ENCODE measurements at regions not wholly inside any gene's neighbourhood (a gene's known extent, or its start where the extent isn't known, plus 50 kb on each side); places are given as distances from the start of the nearest gene placed in this dataset.

GRCh38 chr13:40259899-40260298 is 406.5 kb downstream of the FOXO1 start:
- Histone ChIP-seq H3K27ac (ENCODE audit: low read depth, low read length) (no peak overlapping the region), H3K9me3 (ENCODE audit: control insufficient read depth, insufficient read depth, low read depth, low read length) (no peaks in the 10 kb centered on the region), H3K4me1 (ENCODE audit: control insufficient read depth, insufficient read depth, low read length) (peaks cover 7% of the 10 kb centered on the region; the same call in 1 of the 2 replicates)

DNA sequence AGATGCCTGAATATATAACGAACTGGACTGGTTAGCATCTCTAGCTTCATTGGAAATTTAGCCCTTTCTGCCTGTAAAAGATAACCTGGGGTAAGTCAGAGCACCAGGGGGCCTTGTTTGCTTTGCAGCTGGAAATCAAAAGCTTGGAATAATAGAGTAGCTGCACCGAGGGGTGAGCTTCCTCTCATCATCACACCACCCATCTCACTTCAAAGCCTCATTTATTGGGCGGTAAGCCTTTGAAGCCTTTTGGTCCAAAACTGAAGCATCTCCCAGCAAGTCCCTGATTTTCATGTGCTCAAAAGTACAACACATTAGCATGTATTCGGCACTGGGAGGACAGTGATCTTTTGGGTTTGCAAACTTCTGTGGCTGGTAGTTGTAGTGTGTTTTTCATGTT is 405.1 kb downstream of the FOXO1 start:
- Histone ChIP-seq H3K27ac (ENCODE audit: low read depth, low read length) (no peak overlapping the region), H3K36me3 (ENCODE audit: control insufficient read depth, insufficient read depth, low read length) (no peaks in the 10 kb centered on the region), H3K4me1 (ENCODE audit: control insufficient read depth, insufficient read depth, low read length) (peaks cover 7% of the 10 kb centered on the region; the same call in 1 of the 2 replicates), H3K9me3 (ENCODE audit: control insufficient read depth, insufficient read depth, low read depth, low read length) (no peaks in the 10 kb centered on the region), H3K4me3 (ENCODE audit: low read depth, low read length) (no peak overlapping the region), H3K27me3 (ENCODE audit: control insufficient read depth, insufficient read depth, low read length) (no peaks in the 10 kb centered on the region), H3K9ac (ENCODE audit: low read length) (no peak overlapping the region)

More at GRCh38 chr13:40259899-40260298, 406.5 kb downstream of the FOXO1 start:
- no peaks in the 10 kb centered on the region for H3K36me3 ChIP-seq (ENCODE audit: control insufficient read depth, insufficient read depth, low read length)
- no peak overlapping the region for H3K9ac ChIP-seq (ENCODE audit: low read length)
- no peaks in the 10 kb centered on the region for H3K27me3 ChIP-seq (ENCODE audit: control insufficient read depth, insufficient read depth, low read length)
- H3K4me3 ChIP-seq (ENCODE audit: low read depth, low read length): no peak overlapping the region

DNA sequence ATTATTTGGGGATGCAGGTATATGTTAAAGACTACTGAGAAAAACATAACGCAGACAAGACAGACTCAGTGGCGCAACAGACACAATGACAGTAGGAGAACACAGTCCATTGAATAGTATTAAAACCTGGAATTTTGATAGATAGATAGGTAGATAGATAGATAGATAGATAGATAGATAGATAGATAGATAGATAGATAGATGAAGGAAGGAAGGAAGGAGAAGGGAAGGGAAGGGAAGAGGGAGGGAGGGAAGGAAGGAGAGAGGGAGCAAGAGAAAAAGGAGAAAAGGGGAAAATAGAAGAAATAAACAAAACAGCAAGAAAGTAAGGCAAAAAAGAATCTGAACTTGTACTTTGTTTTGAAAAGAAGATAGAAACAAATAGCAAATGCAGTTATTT is 404.5 kb downstream of the FOXO1 start:
- H3K36me3 ChIP-seq (ENCODE audit: control insufficient read depth, insufficient read depth, low read length): no peaks in the 10 kb centered on the region
- no peak overlapping the region for H3K9ac ChIP-seq (ENCODE audit: low read length)
- no peak overlapping the region for H3K27ac ChIP-seq (ENCODE audit: low read depth, low read length)

GRCh38 chr13:40269086-40269485 is 397.4 kb downstream of the FOXO1 start:
- Histone ChIP-seq H3K27ac (ENCODE audit: low read depth, low read length) (no peak overlapping the region), H3K36me3 (ENCODE audit: control insufficient read depth, insufficient read depth, low read length) (no peaks in the 10 kb centered on the region), H3K4me3 (ENCODE audit: low read depth, low read length) (no peak overlapping the region), H3K4me1 (ENCODE audit: control insufficient read depth, insufficient read depth, low read length) (peaks cover 19% of the 10 kb centered on the region), H3K27me3 (ENCODE audit: control insufficient read depth, insufficient read depth, low read length) (no peaks in the 10 kb centered on the region), H3K9me3 (ENCODE audit: control insufficient read depth, insufficient read depth, low read depth, low read length) (no peaks in the 10 kb centered on the region), H3K9ac (ENCODE audit: low read length) (no peak overlapping the region)

More for the DNA sequence above, 404.5 kb downstream of the FOXO1 start:
- H3K27me3 ChIP-seq (ENCODE audit: control insufficient read depth, insufficient read depth, low read length): no peaks in the 10 kb centered on the region
- H3K4me3 ChIP-seq (ENCODE audit: low read depth, low read length): no peak overlapping the region
- peaks cover 7% of the 10 kb centered on the region; the same call in 1 of the 2 replicates for H3K4me1 ChIP-seq (ENCODE audit: control insufficient read depth, insufficient read depth, low read length)
- H3K9me3 ChIP-seq (ENCODE audit: control insufficient read depth, insufficient read depth, low read depth, low read length): no peaks in the 10 kb centered on the region

GRCh38 chr13:40270726-40271125 is 395.7 kb downstream of the FOXO1 start:
- H3K27ac ChIP-seq (ENCODE audit: low read depth, low read length): no peak overlapping the region
- H3K9me3 ChIP-seq (ENCODE audit: control insufficient read depth, insufficient read depth, low read depth, low read length): no peaks in the 10 kb centered on the region
- no peak overlapping the region for H3K9ac ChIP-seq (ENCODE audit: low read length)
- H3K4me3 ChIP-seq (ENCODE audit: low read depth, low read length): no peak overlapping the region
- peaks cover 24% of the 10 kb centered on the region for H3K4me1 ChIP-seq (ENCODE audit: control insufficient read depth, insufficient read depth, low read length)
- H3K36me3 ChIP-seq (ENCODE audit: control insufficient read depth, insufficient read depth, low read length): no peaks in the 10 kb centered on the region
- H3K27me3 ChIP-seq (ENCODE audit: control insufficient read depth, insufficient read depth, low read length): no peaks in the 10 kb centered on the region

- Histone ChIP-seq H3K9ac (ENCODE audit: low read length) (no peak overlapping the region), H3K27ac (ENCODE audit: low read depth, low read length) (no peak overlapping the region), H3K27me3 (ENCODE audit: control insufficient read depth, insufficient read depth, low read length) (no peaks in the 10 kb centered on the region), H3K4me3 (ENCODE audit: low read depth, low read length) (no peak overlapping the region), H3K36me3 (ENCODE audit: control insufficient read depth, insufficient read depth, low read length) (no peaks in the 10 kb centered on the region), H3K4me1 (ENCODE audit: control insufficient read depth, insufficient read depth, low read length) (peaks cover 24% of the 10 kb centered on the region), H3K9me3 (ENCODE audit: control insufficient read depth, insufficient read depth, low read depth, low read length) (no peaks in the 10 kb centered on the region)
Measured at GRCh38 chr13:40271271-40271885, 395.1 kb downstream of the FOXO1 start.

DNA sequence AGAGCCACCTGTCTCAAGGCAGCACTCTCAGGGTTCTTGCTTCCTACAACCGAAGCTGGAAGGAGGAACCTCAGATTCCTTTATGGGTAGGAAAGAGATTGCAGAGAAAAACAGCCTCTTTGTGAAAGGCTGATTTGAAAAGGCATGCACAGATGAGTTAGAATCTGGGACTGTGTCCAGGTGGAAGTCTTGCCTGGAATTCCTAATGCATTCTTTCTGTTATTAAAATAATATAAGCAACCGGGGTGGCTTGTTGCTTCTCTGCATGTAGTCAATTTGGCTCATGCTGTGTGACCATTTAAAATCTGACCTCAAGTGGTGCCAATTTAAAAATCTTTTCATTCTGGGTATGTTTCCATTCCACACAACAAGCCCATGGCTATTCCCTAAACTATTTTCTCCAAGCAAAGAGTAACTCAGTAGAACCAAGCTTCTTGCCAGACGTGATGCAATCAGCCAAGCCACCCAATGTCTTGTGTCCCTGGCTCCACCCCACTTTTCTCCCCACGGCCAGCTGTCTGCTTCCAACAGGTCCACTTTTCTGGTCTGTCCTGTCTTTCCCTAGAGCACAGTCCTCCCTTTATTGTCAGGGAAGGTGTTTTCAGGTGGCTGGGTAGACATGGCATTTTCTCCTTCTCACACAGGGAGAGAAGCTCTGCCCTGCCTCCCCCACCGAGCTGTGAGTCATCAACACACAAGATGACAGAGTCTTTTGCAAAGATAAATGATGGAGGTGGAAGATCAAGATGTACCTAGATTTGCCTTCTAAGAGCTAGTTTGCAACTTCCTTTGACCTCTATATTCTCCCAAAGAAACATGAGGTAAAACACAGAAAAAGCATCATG is 394.3 kb downstream of the FOXO1 start:
- Histone ChIP-seq H3K9me3 (ENCODE audit: control insufficient read depth, insufficient read depth, low read depth, low read length) (no peaks in the 10 kb centered on the region), H3K4me1 (ENCODE audit: control insufficient read depth, insufficient read depth, low read length) (peaks cover 24% of the 10 kb centered on the region), H3K36me3 (ENCODE audit: control insufficient read depth, insufficient read depth, low read length) (no peaks in the 10 kb centered on the region), H3K9ac (ENCODE audit: low read length) (no peak overlapping the region), H3K27ac (ENCODE audit: low read depth, low read length) (no peak overlapping the region), H3K27me3 (ENCODE audit: control insufficient read depth, insufficient read depth, low read length) (no peaks in the 10 kb centered on the region), H3K4me3 (ENCODE audit: low read depth, low read length) (no peak overlapping the region)

DNA sequence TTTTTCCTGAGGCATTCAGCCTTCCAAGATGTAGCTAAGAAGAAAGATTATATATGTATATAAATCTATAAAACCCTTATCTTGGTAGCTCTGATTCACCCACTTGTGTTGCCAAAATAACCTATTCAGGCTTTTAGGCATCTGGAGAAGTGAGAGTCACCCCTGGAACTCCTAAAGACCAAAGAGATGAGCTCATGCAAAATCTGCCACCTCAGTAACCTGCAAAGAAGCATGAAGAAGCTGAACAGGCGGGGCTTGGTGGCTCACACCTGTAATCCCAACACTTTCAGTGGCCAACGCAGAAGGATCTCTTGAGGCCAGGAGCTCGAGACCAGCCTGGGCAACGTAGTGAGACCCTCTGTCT is 393.7 kb downstream of the FOXO1 start:
- Histone ChIP-seq H3K27me3 (ENCODE audit: control insufficient read depth, insufficient read depth, low read length) (no peaks in the 10 kb centered on the region), H3K4me1 (ENCODE audit: control insufficient read depth, insufficient read depth, low read length) (peaks cover 24% of the 10 kb centered on the region), H3K9me3 (ENCODE audit: control insufficient read depth, insufficient read depth, low read depth, low read length) (no peaks in the 10 kb centered on the region), H3K36me3 (ENCODE audit: control insufficient read depth, insufficient read depth, low read length) (no peaks in the 10 kb centered on the region), H3K27ac (ENCODE audit: low read depth, low read length) (no peak overlapping the region), H3K9ac (ENCODE audit: low read length) (no peak overlapping the region), H3K4me3 (ENCODE audit: low read depth, low read length) (no peak overlapping the region)

DNA sequence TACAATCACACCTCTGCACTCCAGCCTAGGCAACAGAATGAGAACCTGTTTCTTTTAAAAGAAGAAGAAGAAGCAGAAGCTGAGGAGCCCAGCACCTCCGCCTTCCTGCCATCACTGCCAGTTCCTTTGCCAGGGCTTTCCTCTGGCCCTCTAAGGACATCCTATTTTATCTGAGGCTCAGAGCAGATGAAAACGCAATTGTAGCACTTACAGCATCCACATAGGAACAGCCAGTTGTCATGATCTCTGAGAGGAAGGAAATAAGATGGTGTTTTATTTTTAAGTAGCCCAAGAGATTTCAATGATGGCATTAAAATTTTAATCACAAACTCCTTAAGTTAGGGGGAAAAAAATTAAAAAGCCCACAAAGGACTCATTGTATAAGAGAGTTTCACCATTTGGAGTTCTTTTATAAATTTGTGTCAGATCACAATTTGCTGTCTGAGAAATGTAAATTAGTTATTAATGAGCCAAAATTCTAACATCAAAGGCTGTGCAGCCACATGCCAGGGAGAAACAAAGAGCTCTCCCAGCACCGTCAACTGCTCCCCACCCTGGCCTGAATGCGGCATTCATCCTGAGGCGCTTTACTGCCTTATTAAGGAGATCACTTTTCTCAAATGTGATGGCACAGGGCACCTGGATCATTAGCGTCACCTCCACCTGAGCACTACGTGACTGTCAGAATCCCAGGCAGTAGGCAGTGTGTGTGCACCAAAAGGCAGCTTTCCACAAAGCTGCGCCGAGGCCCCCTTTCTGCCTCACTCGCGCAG is 393.0 kb downstream of the FOXO1 start:
- H3K27me3 ChIP-seq (ENCODE audit: control insufficient read depth, insufficient read depth, low read length): no peaks in the 10 kb centered on the region
- no peaks in the 10 kb centered on the region for H3K9me3 ChIP-seq (ENCODE audit: control insufficient read depth, insufficient read depth, low read depth, low read length)
- no peak overlapping the region for H3K4me3 ChIP-seq (ENCODE audit: low read depth, low read length)
- H3K4me1 ChIP-seq (ENCODE audit: control insufficient read depth, insufficient read depth, low read length): peaks cover 24% of the 10 kb centered on the region
- H3K36me3 ChIP-seq (ENCODE audit: control insufficient read depth, insufficient read depth, low read length): no peaks in the 10 kb centered on the region
- no peak overlapping the region for H3K9ac ChIP-seq (ENCODE audit: low read length)
- no peak overlapping the region for H3K27ac ChIP-seq (ENCODE audit: low read depth, low read length)

DNA sequence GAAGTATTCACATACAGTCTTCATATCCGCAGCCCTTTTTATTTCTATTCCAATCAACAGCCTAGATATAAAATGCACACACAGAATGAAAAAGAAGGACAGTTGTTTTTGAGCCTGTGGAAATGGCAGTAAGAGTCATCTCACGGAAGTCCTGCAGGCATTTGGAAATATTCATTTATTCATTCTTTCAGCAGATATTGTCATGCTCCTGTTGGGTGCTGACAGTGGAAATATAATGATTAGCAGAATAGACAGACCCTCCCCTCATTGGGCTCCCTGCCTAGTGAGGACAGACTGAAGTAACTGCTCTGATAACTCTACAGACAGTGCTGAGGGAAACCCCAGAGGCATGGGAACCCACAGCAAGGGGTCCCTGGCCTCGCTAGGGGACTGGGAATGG is 392.3 kb downstream of the FOXO1 start:
- Histone ChIP-seq H3K4me3 (ENCODE audit: low read depth, low read length) (no peak overlapping the region), H3K9me3 (ENCODE audit: control insufficient read depth, insufficient read depth, low read depth, low read length) (no peaks in the 10 kb centered on the region), H3K9ac (ENCODE audit: low read length) (no peak overlapping the region), H3K27ac (ENCODE audit: low read depth, low read length) (no peak overlapping the region), H3K4me1 (ENCODE audit: control insufficient read depth, insufficient read depth, low read length) (peaks cover 24% of the 10 kb centered on the region), H3K27me3 (ENCODE audit: control insufficient read depth, insufficient read depth, low read length) (no peaks in the 10 kb centered on the region), H3K36me3 (ENCODE audit: control insufficient read depth, insufficient read depth, low read length) (no peaks in the 10 kb centered on the region)

- Histone ChIP-seq H3K4me3 (ENCODE audit: low read depth, low read length) (no peak overlapping the region), H3K9ac (ENCODE audit: low read length) (no peak overlapping the region), H3K4me1 (ENCODE audit: control insufficient read depth, insufficient read depth, low read length) (peaks cover 24% of the 10 kb centered on the region), H3K9me3 (ENCODE audit: control insufficient read depth, insufficient read depth, low read depth, low read length) (no peaks in the 10 kb centered on the region), H3K36me3 (ENCODE audit: control insufficient read depth, insufficient read depth, low read length) (no peaks in the 10 kb centered on the region), H3K27me3 (ENCODE audit: control insufficient read depth, insufficient read depth, low read length) (no peaks in the 10 kb centered on the region), H3K27ac (ENCODE audit: low read depth, low read length) (no peak overlapping the region)
Measured at GRCh38 chr13:40275155-40275554, 391.3 kb downstream of the FOXO1 start.

Measured in HUES6 (cell line).